ENCODE measurements at regions not wholly inside any gene's neighbourhood (a gene's known extent, or its start where the extent isn't known, plus 50 kb on each side); places are given as distances from the start of the nearest gene placed in this dataset.

DNA sequence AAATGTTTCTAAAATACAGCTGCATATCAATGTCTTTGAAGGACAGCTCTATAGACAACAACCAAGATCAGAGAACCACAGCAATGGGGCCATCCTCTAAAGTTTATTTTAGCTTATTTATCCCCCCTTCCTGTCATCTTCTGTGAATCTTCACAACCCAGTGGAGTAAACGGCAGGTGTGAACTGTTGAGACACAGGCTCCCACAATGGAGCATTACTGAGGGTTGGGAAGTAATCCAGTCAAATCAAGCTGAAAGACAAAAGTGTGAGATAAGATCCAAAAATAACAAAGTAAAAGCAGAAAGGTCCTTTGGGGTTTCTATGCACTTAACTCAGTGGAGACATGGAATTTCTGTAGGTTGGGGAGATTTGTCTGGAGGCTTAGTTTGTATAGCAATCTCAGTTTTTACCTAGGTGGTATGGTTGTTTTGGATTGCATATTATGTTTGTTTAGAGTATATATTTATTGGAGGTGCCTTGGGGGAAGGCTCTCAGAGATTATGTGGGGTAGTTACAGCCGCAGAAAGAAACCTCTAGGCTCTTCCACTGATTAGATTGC, 286.9 kb upstream of the ADGRL2 start:
- DNase-seq = no peak
- Mint-ChIP-seq H3K36me3 (ENCODE audit: low read depth) (no peaks in the 10 kb centered on the region), H3K27ac (no peak overlapping the region), H3K4me3 (no peak overlapping the region), H3K4me1 (ENCODE audit: low read depth) (no peaks in the 10 kb centered on the region), H3K9me3 (no peaks in the 10 kb centered on the region), H3K27me3 (ENCODE audit: insufficient read depth) (peaks cover 2% of the 10 kb centered on the region; the same call in 1 of the 2 replicates)
- TF ChIP-seq, protein P1, sequence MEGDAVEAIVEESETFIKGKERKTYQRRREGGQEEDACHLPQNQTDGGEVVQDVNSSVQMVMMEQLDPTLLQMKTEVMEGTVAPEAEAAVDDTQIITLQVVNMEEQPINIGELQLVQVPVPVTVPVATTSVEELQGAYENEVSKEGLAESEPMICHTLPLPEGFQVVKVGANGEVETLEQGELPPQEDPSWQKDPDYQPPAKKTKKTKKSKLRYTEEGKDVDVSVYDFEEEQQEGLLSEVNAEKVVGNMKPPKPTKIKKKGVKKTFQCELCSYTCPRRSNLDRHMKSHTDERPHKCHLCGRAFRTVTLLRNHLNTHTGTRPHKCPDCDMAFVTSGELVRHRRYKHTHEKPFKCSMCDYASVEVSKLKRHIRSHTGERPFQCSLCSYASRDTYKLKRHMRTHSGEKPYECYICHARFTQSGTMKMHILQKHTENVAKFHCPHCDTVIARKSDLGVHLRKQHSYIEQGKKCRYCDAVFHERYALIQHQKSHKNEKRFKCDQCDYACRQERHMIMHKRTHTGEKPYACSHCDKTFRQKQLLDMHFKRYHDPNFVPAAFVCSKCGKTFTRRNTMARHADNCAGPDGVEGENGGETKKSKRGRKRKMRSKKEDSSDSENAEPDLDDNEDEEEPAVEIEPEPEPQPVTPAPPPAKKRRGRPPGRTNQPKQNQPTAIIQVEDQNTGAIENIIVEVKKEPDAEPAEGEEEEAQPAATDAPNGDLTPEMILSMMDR (IDR thresholded peaks at IDR 0.05) = no peak

DNA sequence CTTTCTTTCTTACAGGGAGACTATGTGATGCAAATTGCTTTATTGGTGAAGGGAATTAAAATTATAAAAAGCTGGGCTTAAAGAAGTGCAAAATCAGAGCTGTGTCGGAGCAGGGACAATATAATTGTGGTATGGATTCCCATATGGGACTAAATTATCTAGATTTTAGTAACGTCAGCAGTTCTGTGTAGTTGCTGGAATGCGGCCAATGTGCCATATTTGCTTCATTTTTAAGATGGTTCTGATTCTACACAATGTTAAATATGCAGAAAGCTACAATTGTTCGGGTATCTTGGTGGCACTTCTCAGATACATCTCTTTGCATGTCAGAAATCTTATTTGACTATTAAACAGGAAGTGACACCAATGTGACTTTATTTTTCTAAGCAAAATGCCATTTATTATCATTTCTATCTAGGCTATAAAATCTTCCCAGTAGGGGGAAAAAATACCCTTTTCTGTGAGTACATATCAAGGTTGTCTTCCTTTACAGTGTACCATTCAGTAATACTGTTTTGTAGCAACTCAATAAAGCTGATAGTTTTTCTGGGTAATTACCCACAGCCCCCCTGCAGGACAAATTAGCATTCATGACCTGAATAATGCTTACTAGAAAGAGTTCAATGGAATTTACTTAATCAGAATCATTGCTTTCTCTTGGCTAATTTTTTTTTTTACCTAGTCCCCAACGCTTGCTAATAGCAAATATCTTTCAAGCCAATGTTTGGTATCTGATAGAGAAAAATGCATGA, 288.3 kb upstream of the ADGRL2 start:
- Mint-ChIP-seq H3K27me3 (ENCODE audit: insufficient read depth) (peaks cover under 1% of the 10 kb centered on the region; the same call in 1 of the 2 replicates), H3K4me3 (no peak overlapping the region), H3K9me3 (no peaks in the 10 kb centered on the region), H3K4me1 (ENCODE audit: low read depth) (no peaks in the 10 kb centered on the region), H3K36me3 (ENCODE audit: low read depth) (no peaks in the 10 kb centered on the region), H3K27ac (no peak overlapping the region)
- DNase-seq = no peak
- TF ChIP-seq, protein P1 (IDR thresholded peaks at IDR 0.05) = no peak

DNA sequence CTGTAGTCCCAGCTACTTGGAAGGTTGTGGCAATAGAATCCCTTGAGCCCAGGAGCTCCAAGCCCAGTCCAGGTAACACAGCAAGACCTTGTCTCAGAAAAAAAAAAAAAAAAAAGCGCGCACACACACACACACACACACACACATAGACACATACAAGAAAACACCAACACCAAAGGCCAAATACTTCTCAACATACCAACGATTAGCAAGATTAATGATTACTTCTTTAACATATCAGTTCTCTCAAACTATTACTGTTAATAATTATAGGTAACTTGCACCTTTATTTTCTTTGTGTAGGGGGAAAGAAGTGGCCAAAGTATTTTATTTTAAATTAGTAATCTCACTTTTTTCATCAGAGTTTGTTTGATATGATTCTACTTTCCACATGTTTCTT, 289.5 kb upstream of the ADGRL2 start:
- Mint-ChIP-seq H3K27me3 (ENCODE audit: insufficient read depth) (no peaks in the 10 kb centered on the region), H3K4me1 (ENCODE audit: low read depth) (no peaks in the 10 kb centered on the region), H3K9me3 (no peaks in the 10 kb centered on the region), H3K27ac (no peak overlapping the region), H3K36me3 (ENCODE audit: low read depth) (no peaks in the 10 kb centered on the region), H3K4me3 (no peak overlapping the region)
- TF ChIP-seq, protein P1 (IDR thresholded peaks at IDR 0.05) = no peak
- DNase-seq = no peak

- TF ChIP-seq, protein P1 (IDR thresholded peaks at IDR 0.05) = no peak
- Mint-ChIP-seq H3K36me3 (ENCODE audit: low read depth) (no peaks in the 10 kb centered on the region), H3K27ac (no peak overlapping the region), H3K9me3 (no peaks in the 10 kb centered on the region; the same call in 1 of the 2 replicates), H3K4me3 (no peak overlapping the region), H3K27me3 (ENCODE audit: insufficient read depth) (no peaks in the 10 kb centered on the region), H3K4me1 (ENCODE audit: low read depth) (no peaks in the 10 kb centered on the region)
- DNase-seq = no peak
These were observed 290.0 kb upstream of the ADGRL2 start for GRCh38 chr1:81510701-81511100.

- DNase-seq = no peak
- H3K27ac Mint-ChIP-seq = no peak overlapping the region
- H3K36me3 Mint-ChIP-seq (ENCODE audit: low read depth) = no peaks in the 10 kb centered on the region
- TF ChIP-seq, protein P1 (IDR thresholded peaks at IDR 0.05) = no peak
- H3K4me3 Mint-ChIP-seq = no peak overlapping the region
- no peaks in the 10 kb centered on the region; the same call in 1 of the 2 replicates for H3K9me3 Mint-ChIP-seq
- H3K4me1 Mint-ChIP-seq (ENCODE audit: low read depth) = no peaks in the 10 kb centered on the region
- no peaks in the 10 kb centered on the region; the same call in 1 of the 2 replicates for H3K27me3 Mint-ChIP-seq (ENCODE audit: insufficient read depth)
These were observed 291.1 kb upstream of the ADGRL2 start for GRCh38 chr1:81509594-81509993.

All from HFFc6 (cell line).